Activated CD4-positive, CD25-positive, alpha-beta regulatory T cell (primary cell): ENCODE measurements at regions not wholly inside any gene's neighbourhood (a gene's known extent, or its start where the extent isn't known, plus 50 kb on each side); places are given as distances from the start of the nearest gene placed in this dataset.

ENCODE experiments used
- DNase-seq, 4 experiments: peaks; one replicate each; lab custom pipeline; 2025; lab: John Stamatoyannopoulos, UW

GRCh38 chr13:74409551-74409950 lies 275.3 kb upstream of the KLF12 start:
- DNase-seq, result no peak

- no peak for DNase-seq
Measured at GRCh38 chr13:74406420-74406819, 272.2 kb upstream of the KLF12 start.

GRCh38 chr13:74398599-74398998 lies 264.4 kb upstream of the KLF12 start:
- no peak for DNase-seq

DNA sequence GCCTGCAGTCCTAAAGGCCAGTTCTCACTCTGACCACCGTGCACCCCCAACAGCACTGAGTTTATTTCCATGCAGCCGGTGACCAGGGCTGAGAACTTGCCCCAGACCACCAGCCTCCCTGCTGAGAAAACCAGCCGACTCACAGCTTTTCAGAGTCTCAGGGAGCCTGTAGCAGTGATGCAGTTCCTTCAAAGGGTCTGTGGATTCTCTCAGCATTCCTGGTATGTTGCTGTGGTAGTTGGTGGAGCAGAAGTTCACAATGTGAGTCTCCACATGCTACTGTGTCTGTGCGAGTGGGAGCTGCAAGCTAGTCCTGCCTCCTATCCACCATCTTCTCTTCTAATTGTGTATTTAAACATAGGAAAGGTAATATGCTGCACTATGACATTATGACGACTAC lies 254.9 kb upstream of the KLF12 start:
- DNase-seq, result no peak

- no peak for DNase-seq
Measured at GRCh38 chr13:74388626-74389025, 254.4 kb upstream of the KLF12 start.

GRCh38 chr13:74372511-74372910 lies 238.3 kb upstream of the KLF12 start:
- DNase-seq, result no peak

DNA sequence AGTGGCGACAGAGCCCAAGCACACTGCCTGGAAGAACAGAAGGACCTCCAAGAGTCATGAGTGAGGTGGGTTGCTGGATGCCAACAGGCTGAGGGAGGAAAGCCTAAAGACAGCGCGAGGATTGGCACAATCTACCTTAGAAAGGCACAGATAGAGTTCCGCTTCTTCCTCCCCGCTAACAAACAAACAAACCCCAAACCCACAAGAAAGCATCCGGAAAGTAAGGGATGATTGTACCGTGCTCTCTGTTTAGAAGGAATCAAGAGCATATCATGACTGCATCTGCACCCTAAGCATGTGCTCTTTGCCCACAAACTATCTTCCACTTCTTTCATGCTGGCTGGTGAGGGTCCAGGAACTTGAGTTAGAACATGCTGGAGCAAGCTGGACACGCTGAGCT lies 233.0 kb upstream of the KLF12 start:
- DNase-seq, result no peak

- no peak for DNase-seq
Measured at GRCh38 chr13:74361274-74361673, 227.1 kb upstream of the KLF12 start.

DNA sequence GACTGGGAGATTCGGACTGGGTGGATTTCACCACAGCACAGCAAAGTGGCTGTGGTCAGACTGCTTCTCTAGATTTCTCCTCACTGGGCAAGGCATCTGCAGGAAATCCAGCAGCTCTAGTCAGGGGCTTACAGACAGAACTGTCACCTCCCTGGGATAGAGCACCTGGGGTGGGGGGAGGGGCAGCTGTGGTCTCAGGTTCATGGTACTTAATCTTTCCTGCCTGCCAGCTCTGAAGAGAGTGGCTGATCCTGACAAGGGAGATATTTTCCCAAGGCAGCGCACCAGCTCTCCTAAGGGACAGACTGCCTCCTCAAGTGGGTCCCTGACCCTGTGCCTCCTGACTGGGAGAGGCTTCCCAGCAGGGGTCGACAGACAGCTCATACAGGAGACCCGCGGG lies 212.8 kb upstream of the KLF12 start:
- DNase-seq, result no peak

DNA sequence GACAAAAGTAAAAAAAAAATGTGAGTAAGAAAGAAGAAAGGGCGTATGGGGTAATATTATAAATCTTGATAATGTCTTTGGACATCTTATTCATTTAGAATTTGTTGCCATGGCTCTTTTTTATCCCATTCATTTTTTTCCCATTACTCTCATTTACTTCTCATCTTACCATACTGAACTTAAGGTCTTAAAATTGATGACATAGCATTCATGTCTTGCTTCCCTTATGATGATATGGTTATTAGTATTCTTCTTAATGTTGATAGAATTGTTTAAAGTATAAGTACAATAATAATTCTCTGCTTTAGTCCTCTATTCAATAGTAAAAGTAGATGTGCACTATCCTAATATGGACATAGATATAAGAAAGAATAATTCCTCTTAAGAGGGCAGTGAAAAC lies 204.1 kb upstream of the KLF12 start:
- no peak for DNase-seq

- no peak for DNase-seq
Measured at GRCh38 chr13:74336546-74336945, 202.3 kb upstream of the KLF12 start.

GRCh38 chr13:74335370-74335769 lies 201.2 kb upstream of the KLF12 start:
- DNase-seq, result no peak

DNA sequence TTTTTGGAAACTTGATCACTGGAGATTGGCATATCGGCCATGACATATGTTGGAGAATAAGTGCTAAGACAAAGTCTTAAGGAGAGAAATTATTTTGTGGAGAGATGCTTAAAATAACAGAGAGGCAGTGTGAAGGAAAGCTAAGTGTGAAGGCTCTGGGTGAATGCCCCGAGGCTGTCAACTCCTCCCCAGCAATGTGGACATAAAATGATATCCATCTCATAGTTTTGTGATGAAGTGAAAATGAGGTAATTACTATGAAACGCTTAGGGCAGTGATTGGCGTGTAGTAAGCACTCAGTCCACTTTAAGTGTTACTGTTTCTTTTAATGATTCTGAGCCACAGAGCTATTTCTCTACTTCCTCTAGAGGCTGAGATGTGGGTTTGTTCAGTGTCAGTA lies 195.8 kb upstream of the KLF12 start:
- DNase-seq, result no peak

- DNase-seq, result no peak
Measured at GRCh38 chr13:74325106-74325505, 190.9 kb upstream of the KLF12 start.

DNA sequence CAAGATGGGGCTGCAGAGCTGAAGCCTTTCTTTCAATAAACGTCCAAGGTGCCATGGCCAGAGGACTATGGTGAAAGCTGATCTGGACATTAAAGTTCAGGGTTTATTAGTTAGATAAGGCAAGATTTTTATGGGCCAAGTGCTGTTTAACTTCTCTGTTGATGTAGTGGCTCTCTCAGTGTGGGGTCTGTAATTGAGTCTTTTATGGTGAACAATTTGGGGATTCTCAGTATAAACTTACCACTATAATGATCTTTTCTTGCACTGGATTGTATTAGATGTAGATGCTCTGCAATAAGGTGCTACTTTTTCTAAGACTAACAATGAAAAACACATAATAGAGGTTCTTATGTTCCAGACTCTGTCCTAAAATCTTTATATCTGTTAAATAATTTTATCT lies 190.1 kb upstream of the KLF12 start:
- DNase-seq, result no peak

DNA sequence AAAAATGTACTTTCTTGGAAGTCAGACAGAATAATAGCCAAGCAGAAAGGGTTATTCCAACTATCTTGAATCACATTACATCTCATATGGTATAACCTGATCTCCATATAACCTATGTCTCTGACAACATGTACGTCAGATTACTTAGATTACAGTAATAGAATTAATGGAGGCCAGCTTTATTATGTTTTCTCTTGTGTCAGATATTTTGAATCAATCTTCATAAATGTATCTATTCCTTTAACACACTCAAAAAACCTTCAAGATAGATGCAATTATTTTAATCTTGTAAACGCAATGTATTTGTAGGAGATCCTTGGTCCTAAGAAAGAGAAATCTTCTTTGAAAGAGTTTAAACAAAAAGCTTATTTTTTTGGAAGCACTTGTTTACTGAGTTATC lies 188.4 kb upstream of the KLF12 start:
- DNase-seq, result no peak

- no peak for DNase-seq
Measured at GRCh38 chr13:74320282-74320681, 186.1 kb upstream of the KLF12 start.

DNA sequence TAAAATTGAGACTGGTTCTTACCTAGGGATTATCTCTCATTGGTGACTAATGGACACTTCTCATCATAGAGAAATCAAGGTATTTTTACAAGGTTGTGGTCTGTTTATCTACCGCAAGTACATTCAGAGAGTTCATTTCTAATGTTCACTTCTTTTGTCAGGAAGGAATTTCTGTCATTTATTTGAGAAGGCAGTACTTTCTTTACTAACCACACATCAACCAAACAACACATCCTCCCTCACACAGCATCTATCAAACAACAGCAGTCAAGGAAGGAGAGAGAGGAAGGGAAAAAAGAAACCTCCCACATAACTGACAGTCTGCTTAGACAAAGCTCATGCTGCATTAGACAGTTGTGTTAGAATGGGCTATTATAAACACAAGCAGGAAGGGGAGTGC lies 182.3 kb upstream of the KLF12 start:
- no peak for DNase-seq

GRCh38 chr13:74306496-74306895 lies 172.3 kb upstream of the KLF12 start:
- no peak for DNase-seq

GRCh38 chr13:74305876-74306275 lies 171.7 kb upstream of the KLF12 start:
- no peak for DNase-seq

DNA sequence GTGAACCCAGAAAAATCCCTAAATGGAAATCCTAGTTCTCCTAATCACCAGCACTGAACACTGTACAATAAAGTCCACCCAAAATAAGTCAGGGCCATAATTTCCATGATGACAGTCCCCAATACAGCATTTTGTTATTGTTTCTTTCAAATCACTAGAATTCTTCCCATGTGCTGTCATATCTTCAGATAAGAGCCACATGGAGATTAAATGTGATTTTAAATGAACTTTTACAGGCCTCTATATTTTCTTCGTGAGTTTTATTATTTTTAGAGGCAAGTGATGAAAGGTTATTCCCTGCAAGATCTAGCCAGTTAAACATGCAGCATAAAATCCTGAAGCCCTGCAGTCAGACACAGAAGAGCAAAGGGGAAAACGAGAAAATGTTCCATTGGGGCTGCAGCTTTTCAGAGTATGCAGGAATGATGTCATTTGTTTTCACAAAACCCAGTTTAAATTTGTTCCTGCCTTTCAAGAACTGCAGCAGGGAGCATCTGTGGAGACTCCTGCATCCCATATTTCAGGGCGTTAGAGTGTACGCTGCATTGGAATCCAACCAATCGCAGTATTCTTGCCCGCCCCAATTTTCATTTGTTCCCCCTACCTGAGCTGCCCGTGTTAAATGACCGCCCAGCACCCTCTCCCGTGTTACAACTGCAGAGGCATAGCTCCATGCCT lies 167.2 kb upstream of the KLF12 start:
- DNase-seq, result no peak

DNA sequence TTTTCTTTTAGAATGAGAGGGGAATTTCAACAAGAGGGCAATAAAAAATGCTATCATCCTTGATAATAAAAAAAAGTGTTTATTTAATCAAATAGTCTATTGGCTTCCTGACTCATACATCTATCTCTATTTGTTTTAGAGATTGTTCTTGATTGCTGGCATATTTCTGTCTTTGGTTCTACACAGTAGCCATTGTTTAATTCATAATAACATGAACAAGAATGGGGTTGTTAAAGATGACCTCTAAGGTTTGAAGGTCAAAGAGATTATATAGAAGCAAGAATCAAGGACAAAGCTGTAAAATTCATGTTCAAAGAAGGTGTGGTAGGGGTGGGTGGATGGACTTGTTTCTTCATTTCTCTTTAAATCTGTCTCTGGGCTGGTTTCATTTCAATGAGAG lies 166.0 kb upstream of the KLF12 start:
- no peak for DNase-seq

DNA sequence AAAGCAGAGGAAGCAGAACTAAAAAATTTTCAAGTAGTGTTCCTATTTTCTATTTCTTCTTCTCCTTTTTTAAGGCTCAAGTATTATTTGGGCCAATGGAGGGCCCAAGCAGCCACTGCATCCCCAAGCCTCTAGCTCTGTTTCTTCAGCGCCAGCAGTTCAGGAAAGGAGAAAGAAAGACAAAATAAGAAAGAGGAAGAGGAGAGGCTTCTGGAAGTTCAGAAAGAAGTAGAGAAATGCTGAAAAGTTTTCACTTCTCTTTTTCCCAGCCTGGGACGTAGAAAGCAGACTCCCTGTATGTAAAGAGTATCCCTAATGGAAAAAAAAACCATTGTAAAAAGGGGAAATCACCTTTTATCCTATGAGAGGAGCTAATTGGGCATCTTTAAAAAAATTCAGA lies 165.5 kb upstream of the KLF12 start:
- no peak for DNase-seq

DNA sequence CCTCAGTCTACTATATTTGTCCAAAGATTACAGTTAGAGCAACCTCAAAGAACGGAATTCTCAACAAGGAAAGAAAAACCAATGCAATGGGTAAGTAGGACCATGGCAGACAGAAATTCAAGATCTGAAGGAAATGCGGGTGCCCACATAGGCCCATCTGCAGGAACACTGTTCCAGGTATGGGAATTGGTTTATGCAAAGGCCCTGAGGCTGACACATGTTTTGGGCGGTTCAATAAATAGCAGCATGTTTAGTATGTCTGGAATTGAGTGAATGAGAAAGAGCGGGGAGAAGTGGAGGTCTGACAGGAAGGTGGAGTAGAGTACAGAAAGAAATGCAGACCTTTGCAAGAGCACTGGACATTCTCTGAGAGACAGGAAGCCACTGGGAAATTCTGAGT lies 164.7 kb upstream of the KLF12 start:
- no peak for DNase-seq
